B cell (primary cell): ENCODE measurements at regions not wholly inside any gene's neighbourhood (a gene's known extent, or its start where the extent isn't known, plus 50 kb on each side); places are given as distances from the start of the nearest gene placed in this dataset.

ENCODE experiments used
- ATAC-seq: fragments of 200-7000 bp; cut with Tn5 transposase; one replicate; pipeline ENCODE4 v1.10.0; 2021; ENCODE audit warnings: low read depth, mild to moderate bottlenecking, moderate number of reproducible peaks, moderate library complexity
- CTCF ChIA-PET: fragments of 350-600 bp; sonication (Branson Sonifier 250); formaldehyde crosslinking; loops from one replicate; lab custom pipeline; 2021; ENCODE audit warnings: antibody characterized with exemption, inconsistent platforms; lab: Charles Lee
- POLR2A ChIA-PET: fragments of 350-600 bp; sonication (Branson Sonifier 250); formaldehyde crosslinking; loops from one replicate; lab custom pipeline; 2021; ENCODE audit warnings: antibody characterized with exemption; lab: Charles Lee
- DNase-seq: peaks from one replicate; pipeline ENCODE4 v3.0.0; 2013
- H2AFZ ChIP-seq: 2 replicates; pipeline ENCODE4 v1.6.1; 2012; ENCODE audit warnings: mild to moderate bottlenecking, low read depth, low read length; ENCODE audit not compliant: insufficient read depth, poor library complexity, severe bottlenecking
- H3K27ac ChIP-seq, 2 donors: 1 replicate in 1 of 2; 2 replicates in 1 of 2; pipeline ENCODE4 v1.5.1; 2012 to 2013; ENCODE audit warnings: low read length in 2 of 2, mild to moderate bottlenecking in 2 of 2, moderate library complexity in 1 of 2
- H3K27me3 ChIP-seq, 4 experiments: fragments of 200-600 bp in 1 of 4; sonication (generic) in 1 of 4; replicated peaks in 1 of 4; 1 replicate in 2 of 4; 2 replicates in 2 of 4; pipeline versions ENCODE4 v1.6.1 to v1.7.0; 2013 to 2016; ENCODE audit warnings: low read length in 3 of 4, mild to moderate bottlenecking in 2 of 4, mixed read lengths in 1 of 4, moderate library complexity in 1 of 4; ENCODE audit not compliant: insufficient read depth in 4 of 4, control insufficient read depth in 3 of 4; ENCODE audit errors: control extremely low read depth in 1 of 4
- H3K36me3 ChIP-seq, 2 experiments: replicated peaks in 1 of 2; 1 replicate in 1 of 2; 2 replicates in 1 of 2; pipeline versions ENCODE4 v1.6.1 to v1.7.1; 2013; ENCODE audit warnings: low read length in 1 of 2; ENCODE audit not compliant: insufficient read depth in 2 of 2, control insufficient read depth in 1 of 2; ENCODE audit errors: control extremely low read depth in 1 of 2, extremely low read depth in 1 of 2
- H3K4me1 ChIP-seq, 2 donors: fragments of 200-600 bp in 1 of 2; sonication (generic) in 1 of 2; 1 replicate in 1 of 2; 2 replicates in 1 of 2; pipeline versions ENCODE4 v1.5.1 to v1.6.1; 2013 to 2017; ENCODE audit warnings: low read length in 2 of 2; ENCODE audit not compliant: control insufficient read depth in 2 of 2, insufficient read depth in 2 of 2
- H3K4me2 ChIP-seq: replicated peaks from 2 replicates; pipeline ENCODE3; 2012; ENCODE audit warnings: mild to moderate bottlenecking, low read depth, low read length; ENCODE audit not compliant: poor library complexity, severe bottlenecking
- H3K4me3 ChIP-seq, 5 experiments: fragments of 200-600 bp in 1 of 5; sonication (generic) in 1 of 5; 1 replicate in 3 of 5; 2 replicates in 2 of 5; pipeline versions ENCODE4 v1.5.1 to v1.7.0; 2011 to 2016; ENCODE audit warnings: low read length in 4 of 5, mild to moderate bottlenecking in 4 of 5, low read depth in 2 of 5, control low read depth in 1 of 5, moderate library complexity in 1 of 5; ENCODE audit not compliant: insufficient read depth in 1 of 5; ENCODE audit errors: control extremely low read depth in 1 of 5, extremely low read depth in 1 of 5
- H3K79me2 ChIP-seq: fragments of 200-600 bp; sonication (generic); one replicate; pipeline ENCODE4 v1.6.0; 2016; ENCODE audit warnings: low read length; ENCODE audit not compliant: control insufficient read depth, insufficient read depth
- H3K9ac ChIP-seq: fragments of 200-600 bp; sonication (generic); 2 replicates; pipeline ENCODE4 v1.6.1; 2017; ENCODE audit warnings: mild to moderate bottlenecking, low read length, moderate library complexity
- H3K9me3 ChIP-seq, 3 donors: one replicate each; pipeline versions ENCODE4 v1.6.1 to v1.7.1; 2013; ENCODE audit warnings: low read length in 2 of 3; ENCODE audit not compliant: control insufficient read depth in 2 of 3, insufficient read depth in 1 of 3; ENCODE audit errors: control extremely low read depth in 1 of 3
- H4K20me1 ChIP-seq: 2 replicates; pipeline ENCODE4 v1.6.0; 2012; ENCODE audit warnings: mild to moderate bottlenecking, low read length; ENCODE audit not compliant: insufficient read depth, control insufficient read depth, poor library complexity, severe bottlenecking
- H3K27ac Mint-ChIP-seq: one replicate; pipeline ENCODE4 v1.8.0; 2021; ENCODE audit warnings: mixed read lengths
- H3K27me3 Mint-ChIP-seq: one replicate; pipeline ENCODE4 v1.8.0; 2021; ENCODE audit warnings: mixed read lengths
- H3K4me1 Mint-ChIP-seq: one replicate; pipeline ENCODE4 v1.8.0; 2021; ENCODE audit warnings: mixed read lengths
- H3K4me3 Mint-ChIP-seq: one replicate; pipeline ENCODE4 v1.8.0; 2021; ENCODE audit warnings: mixed read lengths
- H3K9me3 Mint-ChIP-seq: one replicate; pipeline ENCODE4 v1.8.0; 2022; ENCODE audit warnings: mixed read lengths; ENCODE audit not compliant: insufficient read depth
- EZH2 ChIP-seq: IDR thresholded peaks from 2 replicates; pipeline ENCODE4 v1.6.1; 2012; ENCODE audit warnings: borderline replicate concordance, low read depth, mild to moderate bottlenecking, moderate library complexity, low read length; ENCODE audit not compliant: insufficient read depth, poor library complexity, severe bottlenecking
- WGBS: methylation state at CpG from one replicate; pipeline ENCODE4 v1.1.5; 2013; ENCODE audit warnings: missing lambda C conversion rate; ENCODE audit not compliant: insufficient coverage; 5-methylcytosine and 5-hydroxymethylcytosine counted together
- intact Hi-C: fragments of 100-400 bp; cut with micrococcal nuclease; formaldehyde crosslinking; loops from one replicate; pipeline ENCODE4 v1.10.0; 2022
- TF ChIP-seq, protein P1 (sequence below): fragments of 200-600 bp; IDR thresholded peaks from one replicate; pipeline ENCODE4 v1.8.0; 2022; ENCODE audit warnings: antibody characterized with exemption, mild to moderate bottlenecking

DNA sequence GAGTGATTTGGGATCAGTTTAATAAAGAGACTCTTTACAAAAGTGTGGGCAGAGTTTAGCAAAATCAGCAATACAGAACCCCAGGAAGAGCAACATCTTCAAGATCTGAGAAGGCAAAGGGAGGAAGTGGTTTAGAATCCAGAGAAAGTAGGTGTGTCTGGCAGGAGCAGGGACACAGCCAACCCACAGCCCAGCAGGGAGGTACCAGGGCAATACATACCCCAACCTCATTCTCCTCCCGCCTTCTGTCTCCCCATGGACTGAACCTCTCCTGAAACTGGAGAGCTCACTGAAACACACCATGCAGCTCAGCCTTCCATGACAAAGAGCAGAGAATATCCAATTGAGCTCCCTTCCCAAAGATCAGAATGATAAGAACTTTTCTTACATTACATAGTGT lies 283.4 kb downstream of the PRELID2 start:
- H3K4me1 ChIP-seq, result no peaks in the 10 kb centered on the region
- no peaks in the 10 kb centered on the region for H3K79me2 ChIP-seq
- H3K27me3 ChIP-seq, result no peaks in the 10 kb centered on the region
- H3K4me3 Mint-ChIP-seq, result no peak overlapping the region
- no peak overlapping the region for H3K27ac Mint-ChIP-seq
- intact Hi-C loops, result no loop called here
- ATAC-seq (no peak), DNase-seq (no peak)
- no peaks in the 10 kb centered on the region for H3K9me3 ChIP-seq
- H3K4me1 Mint-ChIP-seq, result no peaks in the 10 kb centered on the region
- TF ChIP-seq, protein P1, sequence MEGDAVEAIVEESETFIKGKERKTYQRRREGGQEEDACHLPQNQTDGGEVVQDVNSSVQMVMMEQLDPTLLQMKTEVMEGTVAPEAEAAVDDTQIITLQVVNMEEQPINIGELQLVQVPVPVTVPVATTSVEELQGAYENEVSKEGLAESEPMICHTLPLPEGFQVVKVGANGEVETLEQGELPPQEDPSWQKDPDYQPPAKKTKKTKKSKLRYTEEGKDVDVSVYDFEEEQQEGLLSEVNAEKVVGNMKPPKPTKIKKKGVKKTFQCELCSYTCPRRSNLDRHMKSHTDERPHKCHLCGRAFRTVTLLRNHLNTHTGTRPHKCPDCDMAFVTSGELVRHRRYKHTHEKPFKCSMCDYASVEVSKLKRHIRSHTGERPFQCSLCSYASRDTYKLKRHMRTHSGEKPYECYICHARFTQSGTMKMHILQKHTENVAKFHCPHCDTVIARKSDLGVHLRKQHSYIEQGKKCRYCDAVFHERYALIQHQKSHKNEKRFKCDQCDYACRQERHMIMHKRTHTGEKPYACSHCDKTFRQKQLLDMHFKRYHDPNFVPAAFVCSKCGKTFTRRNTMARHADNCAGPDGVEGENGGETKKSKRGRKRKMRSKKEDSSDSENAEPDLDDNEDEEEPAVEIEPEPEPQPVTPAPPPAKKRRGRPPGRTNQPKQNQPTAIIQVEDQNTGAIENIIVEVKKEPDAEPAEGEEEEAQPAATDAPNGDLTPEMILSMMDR, result no peak
- TF ChIP-seq EZH2, result no peak
- peaks cover 4% of the 10 kb centered on the region for H3K9me3 Mint-ChIP-seq
- POLR2A ChIA-PET, result no interaction called here
- no peak overlapping the region for H3K27ac ChIP-seq
- H3K9ac ChIP-seq, result no peak overlapping the region
- no peak overlapping the region for H2AFZ ChIP-seq
- no peak overlapping the region for H3K4me2 ChIP-seq
- no peak overlapping the region for H3K4me3 ChIP-seq
- H3K27me3 Mint-ChIP-seq, result no peaks in the 10 kb centered on the region
- no peaks in the 10 kb centered on the region for H3K36me3 ChIP-seq
- CTCF ChIA-PET, result no interaction called here
- no peaks in the 10 kb centered on the region for H4K20me1 ChIP-seq
- WGBS, result 89% methylated on average over 1 of the region's 1 CpG

DNA sequence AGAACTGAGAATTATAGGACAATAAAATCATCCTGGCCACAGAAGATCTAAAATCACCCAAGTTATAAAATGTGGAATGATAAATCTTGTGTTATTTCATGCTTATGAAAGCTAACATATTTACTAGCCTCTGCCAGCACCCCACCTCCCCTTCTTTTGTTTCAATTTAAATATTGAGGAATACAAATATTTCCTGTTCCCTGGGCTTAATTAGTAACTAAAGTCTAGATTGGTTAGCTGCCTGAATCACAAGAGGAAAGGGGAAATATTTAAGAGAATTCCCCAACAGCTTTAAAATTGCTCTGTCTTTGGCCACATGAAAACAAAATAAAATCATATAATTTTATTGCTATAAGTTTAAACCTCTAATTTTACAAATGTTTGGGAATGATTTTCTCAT lies 287.0 kb downstream of the PRELID2 start:
- ATAC-seq (no peak), DNase-seq (no peak)
- no peak for TF ChIP-seq EZH2
- TF ChIP-seq, protein P1, result no peak
- H3K9me3 Mint-ChIP-seq, result peaks cover 4% of the 10 kb centered on the region
- no peak overlapping the region for H3K27ac Mint-ChIP-seq
- Histone ChIP-seq H3K27ac (no peak overlapping the region), H3K9me3 (no peaks in the 10 kb centered on the region), H3K79me2 (no peaks in the 10 kb centered on the region), H3K4me1 (no peaks in the 10 kb centered on the region), H3K4me3 (no peak overlapping the region), H2AFZ (no peak overlapping the region), H3K27me3 (no peaks in the 10 kb centered on the region), H3K9ac (no peak overlapping the region), H3K4me2 (no peak overlapping the region), H3K36me3 (no peaks in the 10 kb centered on the region), H4K20me1 (no peaks in the 10 kb centered on the region)
- H3K4me1 Mint-ChIP-seq, result no peaks in the 10 kb centered on the region
- no peak overlapping the region for H3K4me3 Mint-ChIP-seq
- CTCF ChIA-PET, result no interaction called here
- no peaks in the 10 kb centered on the region for H3K27me3 Mint-ChIP-seq
- intact Hi-C loops, result no loop called here
- POLR2A ChIA-PET, result no interaction called here
